Breast epithelium (tissue), 3 donors: ENCODE measurements at regions not wholly inside any gene's neighbourhood (a gene's known extent, or its start where the extent isn't known, plus 50 kb on each side); places are given as distances from the start of the nearest gene placed in this dataset.

Experiments used
- CTCF ChIP-seq, 3 donors: fragments of 450-650 bp; IDR thresholded peaks; one replicate each; pipeline ENCODE4 v1.5.1; 2016 to 2017; ENCODE audit warnings: antibody characterized with exemption in 3 of 3, mild to moderate bottlenecking in 3 of 3, moderate library complexity in 3 of 3
- POLR2A ChIP-seq: fragments of 450-650 bp; IDR thresholded peaks from one replicate; pipeline ENCODE4 v1.6.1; 2016; ENCODE audit warnings: antibody characterized with exemption, mild to moderate bottlenecking, moderate library complexity

- no peak for TF ChIP-seq POLR2A
- TF ChIP-seq CTCF (IDR thresholded peaks at IDR 0.05): no peak
These were observed 400.2 kb downstream of the HACE1 start for GRCh38 chr6:104459543-104459942.
